ENCODE measurements at regions not wholly inside any gene's neighbourhood (a gene's known extent, or its start where the extent isn't known, plus 50 kb on each side); places are given as distances from the start of the nearest gene placed in this dataset.

- TF ChIP-seq POLR2AphosphoS5 (IDR thresholded peaks at IDR 0.05; ENCODE audit: borderline replicate concordance, low read depth, low read length) (no peak), EZH2 (IDR thresholded peaks at IDR 0.05) (no peak)
Measured at GRCh38 chr2:39491653-39492052, 54.6 kb upstream of the MAP4K3 start.
